OCI-LY3 (cell line): ENCODE measurements at regions not wholly inside any gene's neighbourhood (a gene's known extent, or its start where the extent isn't known, plus 50 kb on each side); places are given as distances from the start of the nearest gene placed in this dataset.

Experiments
- H2AFZ ChIP-seq: fragments of 200-600, 300-600 bp; shearing (Covaris generic); 2 replicates; pipeline ENCODE4 v1.6.0; 2014; ENCODE audit warnings: antibody characterized with exemption, low read depth, low read length
- H3K27ac ChIP-seq: fragments of 200-600, 300-600 bp; sonication (generic); 2 replicates; pipeline ENCODE4 v1.5.1; 2014; ENCODE audit warnings: mild to moderate bottlenecking, low read length, moderate library complexity, mixed read lengths
- H3K27me3 ChIP-seq: fragments of 200-600, 300-600 bp; sonication (generic); 2 replicates; pipeline ENCODE4 v1.6.1; 2014; ENCODE audit warnings: low read depth, low read length, mixed read lengths
- H3K36me3 ChIP-seq: fragments of 200-600, 300-600 bp; sonication (generic); replicated peaks from 2 replicates; pipeline ENCODE3; 2014; ENCODE audit warnings: low read depth, low read length, mixed read lengths
- H3K4me1 ChIP-seq: fragments of 300-600, 200-600 bp; sonication (generic); 2 replicates; pipeline ENCODE4 v1.6.1; 2014; ENCODE audit warnings: low read length, mixed read lengths
- H3K4me2 ChIP-seq: fragments of 200-600, 300-600 bp; sonication (generic); 2 replicates; pipeline ENCODE4 v1.6.1; 2014; ENCODE audit warnings: low read length, mixed read lengths
- H3K4me3 ChIP-seq: fragments of 300-600, 200-600 bp; sonication (generic); 2 replicates; pipeline ENCODE4 v1.5.1; 2014; ENCODE audit warnings: antibody characterized with exemption, mild to moderate bottlenecking, low read length, moderate library complexity
- H3K79me2 ChIP-seq: fragments of 300-600, 200-600 bp; shearing (Covaris generic); 2 replicates; pipeline ENCODE4 v1.6.1; 2014; ENCODE audit warnings: mild to moderate bottlenecking, low read length, mixed read lengths
- H3K9ac ChIP-seq: fragments of 300-600, 200-600 bp; shearing (Covaris generic); 2 replicates; pipeline ENCODE4 v1.6.0; 2014; ENCODE audit warnings: mild to moderate bottlenecking, low read length, moderate library complexity
- H3K9me3 ChIP-seq: fragments of 200-600, 300-600 bp; shearing (Covaris generic); 2 replicates; pipeline ENCODE4 v1.6.1; 2014; ENCODE audit warnings: low read length, mixed read lengths; ENCODE audit not compliant: insufficient read depth
- H4K20me1 ChIP-seq: fragments of 200-600, 300-600 bp; sonication (generic); 2 replicates; pipeline ENCODE4 v1.6.1; 2016; ENCODE audit warnings: low read length, mixed read lengths; ENCODE audit not compliant: insufficient read depth
- CTCF ChIP-seq: fragments of 200-600, 300-600 bp; sonication (generic); IDR thresholded peaks from 2 replicates; pipeline ENCODE4 v1.5.1; 2014; ENCODE audit warnings: antibody characterized with exemption, low read length, low read depth
- EZH2phosphoT487 ChIP-seq: fragments of 200-600 bp; shearing (Covaris generic); IDR thresholded peaks from 2 replicates; pipeline ENCODE4 v1.6.1; 2018; ENCODE audit warnings: antibody characterized with exemption, mixed run types, low read depth

GRCh38 chr16:65546353-65546791 lies 424.5 kb upstream of the CDH11 start:
- TF ChIP-seq CTCF = no peak
- no peak for TF ChIP-seq EZH2phosphoT487
- H2AFZ ChIP-seq = no peak overlapping the region
- no peaks in the 10 kb centered on the region for H4K20me1 ChIP-seq
- no peaks in the 10 kb centered on the region for H3K27me3 ChIP-seq
- no peaks in the 10 kb centered on the region for H3K4me1 ChIP-seq
- H3K36me3 ChIP-seq = no peaks in the 10 kb centered on the region
- H3K4me3 ChIP-seq = no peak overlapping the region
- no peaks in the 10 kb centered on the region for H3K79me2 ChIP-seq
- H3K9me3 ChIP-seq = no peaks in the 10 kb centered on the region
- H3K4me2 ChIP-seq = no peak overlapping the region
- no peak overlapping the region for H3K9ac ChIP-seq
- H3K27ac ChIP-seq = no peak overlapping the region

- H3K9me3 ChIP-seq = no peaks in the 10 kb centered on the region
- no peak overlapping the region for H2AFZ ChIP-seq
- no peak overlapping the region for H3K4me3 ChIP-seq
- no peaks in the 10 kb centered on the region for H3K4me1 ChIP-seq
- no peaks in the 10 kb centered on the region for H3K27me3 ChIP-seq
- no peaks in the 10 kb centered on the region for H3K79me2 ChIP-seq
- no peaks in the 10 kb centered on the region for H4K20me1 ChIP-seq
- no peaks in the 10 kb centered on the region for H3K36me3 ChIP-seq
- no peak for TF ChIP-seq EZH2phosphoT487
- no peak for TF ChIP-seq CTCF
- H3K27ac ChIP-seq = no peak overlapping the region
- no peak overlapping the region for H3K4me2 ChIP-seq
- H3K9ac ChIP-seq = no peak overlapping the region
Observed at GRCh38 chr16:65545413-65545956, 423.6 kb upstream of the CDH11 start.

- no peak overlapping the region for H3K4me2 ChIP-seq
- no peak overlapping the region for H2AFZ ChIP-seq
- H3K27me3 ChIP-seq = no peaks in the 10 kb centered on the region
- H3K27ac ChIP-seq = no peak overlapping the region
- H3K4me3 ChIP-seq = no peak overlapping the region
- no peaks in the 10 kb centered on the region for H4K20me1 ChIP-seq
- no peak overlapping the region for H3K9ac ChIP-seq
- no peaks in the 10 kb centered on the region for H3K4me1 ChIP-seq
- TF ChIP-seq CTCF (no peak), EZH2phosphoT487 (no peak)
- H3K79me2 ChIP-seq = no peaks in the 10 kb centered on the region
- no peaks in the 10 kb centered on the region for H3K9me3 ChIP-seq
- no peaks in the 10 kb centered on the region for H3K36me3 ChIP-seq
Observed at GRCh38 chr16:65543781-65544740, 422.2 kb upstream of the CDH11 start.

- Histone ChIP-seq H3K36me3 (no peaks in the 10 kb centered on the region), H3K79me2 (no peaks in the 10 kb centered on the region), H4K20me1 (no peaks in the 10 kb centered on the region), H3K4me3 (no peak overlapping the region), H3K4me2 (no peak overlapping the region), H3K27me3 (no peaks in the 10 kb centered on the region), H2AFZ (no peak overlapping the region), H3K9ac (no peak overlapping the region), H3K27ac (no peak overlapping the region), H3K9me3 (no peaks in the 10 kb centered on the region), H3K4me1 (no peaks in the 10 kb centered on the region)
- TF ChIP-seq EZH2phosphoT487 = no peak
- TF ChIP-seq CTCF = no peak
Observed at GRCh38 chr16:65541646-65542045, 419.8 kb upstream of the CDH11 start.
